ENCODE measurements at regions not wholly inside any gene's neighbourhood (a gene's known extent, or its start where the extent isn't known, plus 50 kb on each side); places are given as distances from the start of the nearest gene placed in this dataset.

DNA sequence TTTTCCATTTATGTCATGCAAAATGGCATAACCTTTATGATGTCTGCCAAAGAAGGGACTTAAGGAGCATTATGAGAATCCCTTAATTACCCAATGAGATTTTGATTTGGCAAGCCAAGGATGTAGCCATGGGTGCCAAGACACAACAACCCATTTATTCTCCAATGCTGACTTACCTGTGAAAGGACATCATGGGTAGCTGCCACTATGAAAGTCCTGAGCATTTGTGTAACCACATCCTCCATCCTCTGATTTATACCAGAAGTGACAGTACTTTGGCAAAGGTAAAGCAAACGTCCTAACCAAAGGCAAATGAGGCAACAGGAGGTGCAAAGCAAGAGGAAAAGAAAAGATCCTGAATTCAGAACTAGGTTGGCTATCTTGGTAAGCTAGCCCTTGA lies 87.3 kb upstream of the EMCN start:
- TF ChIP-seq, protein P1, sequence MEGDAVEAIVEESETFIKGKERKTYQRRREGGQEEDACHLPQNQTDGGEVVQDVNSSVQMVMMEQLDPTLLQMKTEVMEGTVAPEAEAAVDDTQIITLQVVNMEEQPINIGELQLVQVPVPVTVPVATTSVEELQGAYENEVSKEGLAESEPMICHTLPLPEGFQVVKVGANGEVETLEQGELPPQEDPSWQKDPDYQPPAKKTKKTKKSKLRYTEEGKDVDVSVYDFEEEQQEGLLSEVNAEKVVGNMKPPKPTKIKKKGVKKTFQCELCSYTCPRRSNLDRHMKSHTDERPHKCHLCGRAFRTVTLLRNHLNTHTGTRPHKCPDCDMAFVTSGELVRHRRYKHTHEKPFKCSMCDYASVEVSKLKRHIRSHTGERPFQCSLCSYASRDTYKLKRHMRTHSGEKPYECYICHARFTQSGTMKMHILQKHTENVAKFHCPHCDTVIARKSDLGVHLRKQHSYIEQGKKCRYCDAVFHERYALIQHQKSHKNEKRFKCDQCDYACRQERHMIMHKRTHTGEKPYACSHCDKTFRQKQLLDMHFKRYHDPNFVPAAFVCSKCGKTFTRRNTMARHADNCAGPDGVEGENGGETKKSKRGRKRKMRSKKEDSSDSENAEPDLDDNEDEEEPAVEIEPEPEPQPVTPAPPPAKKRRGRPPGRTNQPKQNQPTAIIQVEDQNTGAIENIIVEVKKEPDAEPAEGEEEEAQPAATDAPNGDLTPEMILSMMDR (IDR thresholded peaks at IDR 0.05): no peak
- no peak for TF ChIP-seq POLR2A (IDR thresholded peaks at IDR 0.05)
